ENCODE measurements at regions not wholly inside any gene's neighbourhood (a gene's known extent, or its start where the extent isn't known, plus 50 kb on each side); places are given as distances from the start of the nearest gene placed in this dataset.
"Not testable (repeated sequence)": the region's sequence is repeated elsewhere in the genome, so short reads cannot be mapped to it uniquely, and the experiment has no call there.

- Mint-ChIP-seq H3K4me1 (no peaks in the 10 kb centered on the region), H3K4me3 (no peak overlapping the region), H3K9me3 (no peaks in the 10 kb centered on the region), H3K27me3 (ENCODE audit: low read depth) (peaks cover 69% of the 10 kb centered on the region), H3K36me3 (no peaks in the 10 kb centered on the region), H3K27ac (no peak overlapping the region)
- DNase-seq (ENCODE audit: low spot score in 2 of 2, unreplicated experiment in 2 of 2): no peak
- no peak for TF ChIP-seq CTCF (IDR thresholded peaks at IDR 0.05; ENCODE audit: unreplicated experiment)
These were observed 159.0 kb upstream of the GALNT2 start for GRCh38 chr1:229907884-229908638.

GRCh38 chr1:229908689-229909088 lies 158.3 kb upstream of the GALNT2 start:
- H3K27ac Mint-ChIP-seq: no peak overlapping the region
- H3K9me3 Mint-ChIP-seq: no peaks in the 10 kb centered on the region
- H3K36me3 Mint-ChIP-seq: no peaks in the 10 kb centered on the region
- H3K4me1 Mint-ChIP-seq: no peaks in the 10 kb centered on the region
- H3K4me3 Mint-ChIP-seq: no peak overlapping the region
- no peak for TF ChIP-seq CTCF (IDR thresholded peaks at IDR 0.05; ENCODE audit: unreplicated experiment)
- DNase-seq (ENCODE audit: low spot score in 2 of 2, unreplicated experiment in 2 of 2): no peak
- H3K27me3 Mint-ChIP-seq (ENCODE audit: low read depth): peaks cover 66% of the 10 kb centered on the region

- H3K4me1 Mint-ChIP-seq: no peaks in the 10 kb centered on the region
- TF ChIP-seq CTCF (IDR thresholded peaks at IDR 0.05; ENCODE audit: unreplicated experiment): no peak
- no peaks in the 10 kb centered on the region for H3K9me3 Mint-ChIP-seq
- no peak for DNase-seq (ENCODE audit: low spot score in 2 of 2, unreplicated experiment in 2 of 2)
- H3K27ac Mint-ChIP-seq: no peak overlapping the region
- no peak overlapping the region for H3K4me3 Mint-ChIP-seq
- H3K27me3 Mint-ChIP-seq (ENCODE audit: low read depth): peaks cover 36% of the 10 kb centered on the region
- no peaks in the 10 kb centered on the region for H3K36me3 Mint-ChIP-seq
These were observed 153.5 kb upstream of the GALNT2 start for GRCh38 chr1:229913489-229913888.

GRCh38 chr1:229919488-229919887 lies 147.6 kb upstream of the GALNT2 start:
- H3K27me3 Mint-ChIP-seq (ENCODE audit: low read depth): peaks cover 22% of the 10 kb centered on the region
- not testable (repeated sequence) for H3K9me3 Mint-ChIP-seq; H3K36me3 Mint-ChIP-seq; H3K27ac Mint-ChIP-seq; DNase-seq (ENCODE audit: low spot score in 2 of 2, unreplicated experiment in 2 of 2); H3K4me3 Mint-ChIP-seq; H3K4me1 Mint-ChIP-seq

GRCh38 chr1:229920683-229921082 lies 146.4 kb upstream of the GALNT2 start:
- Mint-ChIP-seq H3K4me1 (no peaks in the 10 kb centered on the region), H3K9me3 (no peaks in the 10 kb centered on the region), H3K27me3 (ENCODE audit: low read depth) (peaks cover 26% of the 10 kb centered on the region), H3K36me3 (no peaks in the 10 kb centered on the region), H3K4me3 (no peak overlapping the region), H3K27ac (no peak overlapping the region)
- no peak for TF ChIP-seq CTCF (IDR thresholded peaks at IDR 0.05; ENCODE audit: unreplicated experiment)
- DNase-seq (ENCODE audit: low spot score in 2 of 2, unreplicated experiment in 2 of 2): no peak

- H3K36me3 Mint-ChIP-seq: no peaks in the 10 kb centered on the region
- no peak for DNase-seq (ENCODE audit: low spot score in 2 of 2, unreplicated experiment in 2 of 2)
- H3K27me3 Mint-ChIP-seq (ENCODE audit: low read depth): peaks cover 41% of the 10 kb centered on the region
- no peaks in the 10 kb centered on the region for H3K9me3 Mint-ChIP-seq
- H3K4me1 Mint-ChIP-seq: no peaks in the 10 kb centered on the region
- no peak overlapping the region for H3K4me3 Mint-ChIP-seq
- no peak overlapping the region for H3K27ac Mint-ChIP-seq
- no peak for TF ChIP-seq CTCF (IDR thresholded peaks at IDR 0.05; ENCODE audit: unreplicated experiment)
These were observed 144.8 kb upstream of the GALNT2 start for GRCh38 chr1:229922249-229922648.

All from mesothelial cell of epicardium (in vitro differentiated cells).